ES-I3 (cell line): ENCODE measurements at regions not wholly inside any gene's neighbourhood (a gene's known extent, or its start where the extent isn't known, plus 50 kb on each side); places are given as distances from the start of the nearest gene placed in this dataset.

Source experiments
- H3K36me3 ChIP-seq: 2 replicates; pipeline ENCODE4 v1.6.1; 2013; ENCODE audit warnings: mild to moderate bottlenecking, low read length, control low read depth, moderate library complexity; ENCODE audit not compliant: insufficient read depth
- H3K4me1 ChIP-seq: 2 replicates; pipeline ENCODE4 v1.6.1; 2013; ENCODE audit warnings: mild to moderate bottlenecking, control low read depth, low read length; ENCODE audit not compliant: insufficient read depth
- H3K9ac ChIP-seq: 2 replicates; pipeline ENCODE4 v1.6.1; 2013; ENCODE audit warnings: low read depth, mild to moderate bottlenecking, low read length, moderate library complexity
- H3K9me3 ChIP-seq: 2 replicates; pipeline ENCODE4 v1.6.1; 2013; ENCODE audit warnings: mild to moderate bottlenecking, low read length, moderate library complexity; ENCODE audit not compliant: control insufficient read depth, insufficient read depth

- no peaks in the 10 kb centered on the region for H3K36me3 ChIP-seq
- no peaks in the 10 kb centered on the region for H3K9me3 ChIP-seq
- H3K9ac ChIP-seq, result no peak overlapping the region
- no peaks in the 10 kb centered on the region for H3K4me1 ChIP-seq
Measured at GRCh38 chr5:74173665-74174064, 466.9 kb downstream of the ENC1 start.

DNA sequence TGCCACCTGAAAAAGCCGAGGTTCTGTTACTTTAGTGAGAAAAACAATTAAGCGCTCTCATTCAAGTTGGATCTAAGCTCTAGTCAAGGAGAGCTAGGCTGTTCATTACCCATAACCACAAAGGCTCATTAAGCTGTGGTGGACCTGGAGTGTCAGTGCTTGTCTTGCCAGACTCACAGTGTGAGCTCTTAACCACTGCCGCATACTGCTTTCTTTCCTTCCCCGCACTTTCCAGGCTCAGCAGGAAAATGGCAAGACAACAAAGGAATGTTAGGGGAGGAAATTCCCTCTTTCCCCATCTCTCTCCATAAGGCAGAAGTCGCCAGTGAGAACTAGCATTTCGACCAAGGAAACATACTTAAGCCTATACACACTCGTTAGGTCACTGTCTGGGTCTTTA is 467.3 kb downstream of the ENC1 start:
- H3K9me3 ChIP-seq, result no peaks in the 10 kb centered on the region
- H3K9ac ChIP-seq, result no peak overlapping the region

DNA sequence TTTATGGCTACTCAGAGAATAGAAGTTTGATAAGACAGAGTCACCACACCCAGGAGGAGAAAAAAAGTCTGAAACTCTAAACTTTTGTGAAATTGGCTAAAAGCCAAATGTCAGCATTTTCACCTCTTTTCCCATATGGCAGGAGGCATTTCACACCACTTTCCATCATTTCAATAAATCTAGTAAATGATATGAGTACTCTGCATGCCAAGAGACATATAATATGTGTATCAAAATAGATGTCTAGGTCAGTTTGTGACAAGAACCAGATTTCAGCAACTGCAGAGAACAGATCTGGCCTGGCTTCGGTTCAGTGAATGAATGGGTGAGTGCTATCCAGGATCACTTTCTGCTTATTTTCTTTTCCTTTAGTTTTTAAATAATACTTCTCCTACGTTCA is 470.8 kb downstream of the ENC1 start:
- Histone ChIP-seq H3K9me3 (no peaks in the 10 kb centered on the region), H3K4me1 (no peaks in the 10 kb centered on the region), H3K9ac (no peak overlapping the region), H3K36me3 (no peaks in the 10 kb centered on the region)

More for the DNA sequence above, 467.3 kb downstream of the ENC1 start:
- H3K4me1 ChIP-seq, result no peaks in the 10 kb centered on the region
- H3K36me3 ChIP-seq, result no peaks in the 10 kb centered on the region

DNA sequence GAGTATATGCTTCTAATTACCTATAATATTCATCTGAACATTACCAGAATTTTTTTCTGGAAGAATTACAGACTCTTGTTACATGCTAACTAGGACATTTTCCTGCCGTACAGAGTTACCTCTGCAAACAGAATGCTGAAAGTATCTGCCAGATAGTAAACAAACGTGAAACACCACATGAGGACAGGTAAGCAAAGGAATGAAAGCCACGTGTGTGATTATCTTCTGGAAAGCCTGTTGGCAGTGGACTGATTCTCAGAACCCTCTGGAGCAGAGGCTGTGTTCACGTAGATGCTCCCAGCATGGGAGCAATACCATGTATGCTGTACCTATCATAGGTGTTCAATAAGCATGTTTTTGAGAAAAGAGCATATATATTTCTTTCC is 472.6 kb downstream of the ENC1 start:
- H3K4me1 ChIP-seq, result no peaks in the 10 kb centered on the region
- H3K36me3 ChIP-seq, result no peaks in the 10 kb centered on the region
- no peaks in the 10 kb centered on the region for H3K9me3 ChIP-seq
- H3K9ac ChIP-seq, result no peak overlapping the region

GRCh38 chr5:74167206-74167929 is 473.2 kb downstream of the ENC1 start:
- no peaks in the 10 kb centered on the region for H3K9me3 ChIP-seq
- H3K4me1 ChIP-seq, result no peaks in the 10 kb centered on the region
- H3K36me3 ChIP-seq, result no peaks in the 10 kb centered on the region
- no peak overlapping the region for H3K9ac ChIP-seq

DNA sequence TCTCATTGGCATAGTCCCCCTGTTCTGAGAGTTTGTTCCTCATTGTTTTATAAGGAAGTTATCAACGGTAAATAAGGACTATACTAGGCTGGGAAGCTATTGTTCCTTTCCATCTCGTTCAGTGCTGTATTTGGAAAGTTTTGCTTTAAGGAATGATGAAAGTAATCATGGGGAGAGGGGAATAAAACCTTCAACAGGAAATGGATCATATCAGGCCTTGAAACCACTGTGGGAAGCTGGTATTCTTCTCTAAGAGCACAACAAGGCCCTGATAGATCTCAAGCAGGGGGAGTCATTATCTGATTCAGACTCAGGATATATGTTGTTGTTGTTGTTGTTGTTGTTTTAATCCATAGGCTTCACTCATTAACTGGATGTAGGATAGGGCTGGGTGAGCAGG is 474.5 kb downstream of the ENC1 start:
- Histone ChIP-seq H3K4me1 (no peaks in the 10 kb centered on the region), H3K9me3 (no peaks in the 10 kb centered on the region), H3K36me3 (no peaks in the 10 kb centered on the region), H3K9ac (no peak overlapping the region)

DNA sequence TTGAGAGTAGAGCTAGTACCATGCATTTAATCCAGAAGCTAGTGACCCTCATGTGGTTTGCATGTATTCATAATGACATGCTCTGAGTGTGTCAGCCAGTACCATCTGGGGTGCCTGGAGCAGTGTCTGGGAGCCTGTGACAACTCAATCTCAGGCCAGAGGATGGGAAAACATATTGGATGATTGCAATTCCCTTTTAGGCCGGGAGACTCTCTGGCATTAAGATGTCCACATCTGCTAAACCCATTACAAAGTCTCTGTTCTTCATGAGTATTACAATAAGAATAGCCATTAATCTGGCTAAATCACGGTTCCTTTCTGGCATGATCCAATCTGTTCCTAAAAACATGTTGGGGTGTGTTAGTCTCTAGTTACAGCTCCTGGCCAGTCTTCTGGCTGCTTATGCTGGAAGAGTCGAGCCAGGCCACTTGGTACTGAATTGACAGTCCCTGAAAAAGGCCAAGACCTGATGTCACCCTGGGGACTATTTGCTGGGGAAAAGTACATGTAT is 475.7 kb downstream of the ENC1 start:
- Histone ChIP-seq H3K9ac (no peak overlapping the region), H3K36me3 (no peaks in the 10 kb centered on the region), H3K4me1 (no peaks in the 10 kb centered on the region), H3K9me3 (no peaks in the 10 kb centered on the region)

GRCh38 chr5:74162524-74162923 is 478.0 kb downstream of the ENC1 start:
- Histone ChIP-seq H3K9me3 (no peaks in the 10 kb centered on the region), H3K36me3 (no peaks in the 10 kb centered on the region), H3K4me1 (peaks cover 7% of the 10 kb centered on the region; the same call in 1 of the 2 replicates), H3K9ac (no peak overlapping the region)

- H3K4me1 ChIP-seq, result peaks cover 7% of the 10 kb centered on the region; the same call in 1 of the 2 replicates
- no peaks in the 10 kb centered on the region for H3K36me3 ChIP-seq
- no peak overlapping the region for H3K9ac ChIP-seq
- no peaks in the 10 kb centered on the region for H3K9me3 ChIP-seq
Measured at GRCh38 chr5:74161170-74161569, 479.4 kb downstream of the ENC1 start.

GRCh38 chr5:74156728-74157383 is 483.7 kb downstream of the ENC1 start:
- Histone ChIP-seq H3K9me3 (no peaks in the 10 kb centered on the region), H3K4me1 (peaks cover 7% of the 10 kb centered on the region; the same call in 1 of the 2 replicates), H3K36me3 (no peaks in the 10 kb centered on the region), H3K9ac (no peak overlapping the region)

- Histone ChIP-seq H3K4me1 (peaks cover 7% of the 10 kb centered on the region; the same call in 1 of the 2 replicates), H3K9ac (no peak overlapping the region), H3K9me3 (no peaks in the 10 kb centered on the region), H3K36me3 (no peaks in the 10 kb centered on the region)
Measured at GRCh38 chr5:74155501-74155900, 485.0 kb downstream of the ENC1 start.

GRCh38 chr5:74154526-74154925 is 486.0 kb downstream of the ENC1 start:
- H3K9me3 ChIP-seq, result no peaks in the 10 kb centered on the region
- H3K9ac ChIP-seq, result no peak overlapping the region
- no peaks in the 10 kb centered on the region for H3K36me3 ChIP-seq
- peaks cover 7% of the 10 kb centered on the region; the same call in 1 of the 2 replicates for H3K4me1 ChIP-seq

DNA sequence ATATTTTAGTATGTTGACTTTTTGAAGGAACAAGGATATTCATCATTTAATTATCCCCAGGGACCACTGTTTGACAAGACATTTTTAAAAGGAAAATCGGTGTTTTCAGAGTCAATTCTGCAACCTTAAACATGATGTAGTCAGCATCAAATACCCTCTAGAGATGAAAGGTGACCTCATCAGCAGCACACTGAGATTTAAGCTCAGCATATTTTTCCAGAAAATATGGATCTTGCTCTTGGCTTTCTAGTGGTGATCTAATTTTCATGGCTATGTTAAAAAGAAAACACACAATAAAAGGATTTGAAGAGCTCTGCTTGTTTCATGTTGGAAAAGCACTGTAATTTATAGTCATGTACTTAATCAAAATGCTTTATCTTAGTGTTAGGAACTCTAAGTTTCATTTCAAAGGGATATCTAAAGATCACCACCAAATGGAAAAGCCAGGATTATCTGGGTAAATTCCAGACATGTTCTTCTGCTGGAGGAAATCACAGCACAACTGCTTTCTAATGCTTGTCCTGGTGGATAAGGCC is 487.2 kb downstream of the ENC1 start:
- no peak overlapping the region for H3K9ac ChIP-seq
- H3K9me3 ChIP-seq, result no peaks in the 10 kb centered on the region
- H3K36me3 ChIP-seq, result no peaks in the 10 kb centered on the region
- H3K4me1 ChIP-seq, result peaks cover 4% of the 10 kb centered on the region; the same call in 1 of the 2 replicates

GRCh38 chr5:74152625-74153254 is 487.8 kb downstream of the ENC1 start:
- Histone ChIP-seq H3K4me1 (no peaks in the 10 kb centered on the region), H3K9ac (no peak overlapping the region), H3K9me3 (no peaks in the 10 kb centered on the region), H3K36me3 (no peaks in the 10 kb centered on the region)
